ENCODE measurements at regions not wholly inside any gene's neighbourhood (a gene's known extent, or its start where the extent isn't known, plus 50 kb on each side); places are given as distances from the start of the nearest gene placed in this dataset.

DNA sequence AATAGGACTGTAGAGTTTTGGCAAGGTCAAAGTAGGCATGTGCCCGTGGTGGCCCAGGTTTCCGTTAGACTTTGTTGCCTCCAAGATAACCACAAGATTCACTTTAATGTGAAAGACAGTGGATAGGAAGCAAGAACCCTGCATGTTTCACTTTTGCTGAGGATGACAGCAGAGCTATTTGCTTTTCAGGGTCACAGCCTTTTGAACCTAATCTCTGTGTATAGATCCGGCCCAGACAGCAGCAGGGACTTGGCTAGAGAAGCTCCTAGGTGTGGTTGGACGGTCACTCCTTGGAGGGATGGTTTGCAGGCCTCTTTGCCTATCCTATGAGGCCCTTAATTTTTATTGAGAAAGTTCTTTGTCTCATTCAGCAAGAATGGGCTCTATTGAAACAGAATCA is 538.8 kb downstream of the HACE1 start:
- TF ChIP-seq, protein P1, sequence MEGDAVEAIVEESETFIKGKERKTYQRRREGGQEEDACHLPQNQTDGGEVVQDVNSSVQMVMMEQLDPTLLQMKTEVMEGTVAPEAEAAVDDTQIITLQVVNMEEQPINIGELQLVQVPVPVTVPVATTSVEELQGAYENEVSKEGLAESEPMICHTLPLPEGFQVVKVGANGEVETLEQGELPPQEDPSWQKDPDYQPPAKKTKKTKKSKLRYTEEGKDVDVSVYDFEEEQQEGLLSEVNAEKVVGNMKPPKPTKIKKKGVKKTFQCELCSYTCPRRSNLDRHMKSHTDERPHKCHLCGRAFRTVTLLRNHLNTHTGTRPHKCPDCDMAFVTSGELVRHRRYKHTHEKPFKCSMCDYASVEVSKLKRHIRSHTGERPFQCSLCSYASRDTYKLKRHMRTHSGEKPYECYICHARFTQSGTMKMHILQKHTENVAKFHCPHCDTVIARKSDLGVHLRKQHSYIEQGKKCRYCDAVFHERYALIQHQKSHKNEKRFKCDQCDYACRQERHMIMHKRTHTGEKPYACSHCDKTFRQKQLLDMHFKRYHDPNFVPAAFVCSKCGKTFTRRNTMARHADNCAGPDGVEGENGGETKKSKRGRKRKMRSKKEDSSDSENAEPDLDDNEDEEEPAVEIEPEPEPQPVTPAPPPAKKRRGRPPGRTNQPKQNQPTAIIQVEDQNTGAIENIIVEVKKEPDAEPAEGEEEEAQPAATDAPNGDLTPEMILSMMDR (IDR thresholded peaks at IDR 0.05), result no peak
- TF ChIP-seq POLR2A (IDR thresholded peaks at IDR 0.05) (no peak), EP300 (IDR thresholded peaks at IDR 0.05) (no peak)

Data from tibial nerve (tissue), 4 donors.